ENCODE measurements at regions not wholly inside any gene's neighbourhood (a gene's known extent, or its start where the extent isn't known, plus 50 kb on each side); places are given as distances from the start of the nearest gene placed in this dataset.

DNA sequence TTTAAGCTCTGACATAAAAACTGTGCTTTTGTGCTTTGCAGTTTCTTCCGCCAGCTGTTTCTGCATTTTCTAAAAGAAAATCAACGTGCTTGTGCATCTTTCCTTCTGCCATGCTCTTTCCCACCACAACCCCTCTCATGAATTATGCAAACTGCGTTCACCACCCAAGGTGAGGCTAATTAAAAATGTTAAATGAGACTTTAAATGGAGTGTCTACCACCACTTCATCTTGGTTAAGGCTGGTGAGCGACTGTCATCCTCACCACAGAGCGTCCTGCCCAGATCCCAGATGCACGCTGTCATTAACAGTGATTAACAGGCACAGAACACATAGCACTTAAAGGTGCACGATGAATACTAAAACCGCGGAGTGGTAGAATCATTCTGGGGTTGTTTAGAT is 250.5 kb upstream of the RAB6C start:
- DNase-seq (ENCODE audit: low read depth, low spot score): no peak

DNA sequence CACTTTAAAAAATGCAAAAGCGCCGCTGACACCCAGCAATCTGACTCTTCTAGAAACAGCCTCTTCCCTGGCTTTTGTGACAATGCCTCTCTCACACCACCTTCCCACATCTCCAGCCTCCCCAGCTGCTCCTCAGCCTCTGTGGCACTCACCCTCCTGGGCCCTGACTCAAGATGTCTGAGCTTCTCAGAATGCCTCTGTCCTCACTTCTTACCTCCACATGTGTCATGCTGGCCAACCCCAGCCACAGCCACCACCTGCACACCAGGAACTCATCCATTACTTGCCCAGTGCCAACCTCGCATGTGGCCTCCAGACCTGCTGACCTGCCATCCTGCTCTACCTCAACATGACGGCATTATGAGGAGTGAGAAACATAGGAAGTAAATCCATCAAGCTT is 249.8 kb upstream of the RAB6C start:
- DNase-seq (ENCODE audit: low read depth, low spot score): no peak

DNA sequence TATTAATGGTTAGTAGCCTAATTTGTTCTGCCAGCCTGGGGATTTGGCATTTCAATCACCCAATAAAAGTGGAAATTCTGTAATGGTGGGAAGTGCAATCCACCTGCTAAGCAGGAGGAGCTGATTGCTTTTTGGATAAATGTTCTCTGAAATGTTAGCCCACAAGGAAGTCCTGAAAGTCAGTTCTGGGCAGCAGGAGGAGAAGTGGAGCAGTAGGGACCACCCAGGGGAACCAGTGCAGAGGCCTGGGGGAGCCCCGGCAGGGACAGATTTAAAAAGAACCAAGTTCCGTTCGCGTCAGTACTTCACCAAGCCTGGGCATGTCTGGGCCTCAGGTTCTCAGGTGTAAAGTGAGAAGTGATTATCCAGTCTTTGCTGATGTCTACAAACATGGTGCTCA is 248.5 kb upstream of the RAB6C start:
- no peak for DNase-seq (ENCODE audit: low read depth, low spot score)

DNA sequence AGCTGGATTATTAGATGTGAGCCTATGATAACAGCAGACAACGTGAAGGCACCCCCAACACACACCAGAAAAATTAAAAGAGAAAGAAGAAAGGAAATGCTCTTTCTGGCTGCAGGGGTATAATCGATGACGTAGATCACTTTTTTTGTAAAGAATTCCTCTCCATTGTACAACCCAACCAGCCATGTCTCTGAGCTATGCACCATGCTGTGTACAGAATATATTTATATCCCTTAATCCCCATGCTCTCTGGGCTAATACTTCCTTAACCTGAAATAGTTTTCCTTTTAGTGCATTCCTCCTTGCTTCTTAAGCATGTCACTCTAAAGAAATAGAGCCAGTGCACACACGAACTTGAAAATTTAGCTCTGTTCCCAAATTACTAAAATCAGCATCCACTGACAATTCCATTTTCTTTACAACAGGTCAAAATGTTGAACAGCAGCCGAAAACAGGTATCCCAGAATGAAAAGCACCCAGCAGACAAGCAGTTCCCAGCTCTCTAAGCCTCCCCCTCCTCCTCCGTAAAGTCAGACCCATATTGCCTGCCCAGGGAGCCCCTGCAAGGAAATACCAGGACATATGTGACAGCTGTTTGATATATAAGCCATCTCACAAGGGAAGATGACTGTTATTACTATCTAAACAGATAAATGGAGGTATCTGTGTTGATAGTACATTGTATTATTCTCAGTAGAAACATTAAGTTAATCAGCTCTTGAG is 247.4 kb upstream of the RAB6C start:
- no peak for DNase-seq (ENCODE audit: low read depth, low spot score)

DNA sequence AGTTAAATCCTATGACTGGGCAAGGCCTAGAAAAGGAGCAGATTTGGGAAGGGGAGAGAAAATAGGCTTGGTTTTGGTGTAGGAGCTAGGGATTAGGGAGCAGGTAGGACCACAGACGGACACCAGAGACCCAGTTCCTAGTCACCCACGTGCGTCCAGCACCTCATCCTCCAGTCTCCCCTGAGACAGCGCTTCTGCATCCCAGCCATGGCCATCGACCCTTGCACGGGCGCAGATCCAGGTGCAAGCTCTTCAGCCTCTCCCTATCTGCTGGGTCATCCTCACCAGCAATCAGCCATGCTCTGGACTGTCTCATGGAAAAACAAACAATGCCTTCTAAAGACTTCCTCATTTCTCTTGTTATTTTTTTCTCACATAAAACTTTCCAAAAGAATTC is 246.8 kb upstream of the RAB6C start:
- DNase-seq (ENCODE audit: low read depth, low spot score): no peak

DNA sequence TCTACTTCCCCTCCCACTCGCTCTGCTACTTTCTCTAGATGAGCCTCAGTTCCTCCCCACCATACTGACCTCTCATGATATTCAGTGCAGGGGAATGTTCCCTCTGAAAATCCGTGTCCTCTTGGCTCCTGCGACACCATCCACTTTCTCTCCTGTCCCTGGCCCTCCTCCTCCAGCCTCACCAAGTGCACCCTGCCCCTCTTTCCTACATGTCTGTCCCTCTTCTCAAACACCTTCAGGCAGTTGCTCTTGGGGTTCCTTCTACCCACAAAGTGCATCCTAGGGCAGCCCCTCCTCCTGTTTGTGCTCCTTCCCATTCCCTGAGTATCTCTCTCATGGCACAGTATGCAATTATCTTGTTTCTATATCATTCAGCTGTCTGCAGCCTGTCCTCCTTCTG is 246.4 kb upstream of the RAB6C start:
- no peak for DNase-seq (ENCODE audit: low read depth, low spot score)

- DNase-seq (ENCODE audit: low read depth, low spot score): no peak
Observed at GRCh38 chr2:129733579-129733978, 245.9 kb upstream of the RAB6C start.

DNA sequence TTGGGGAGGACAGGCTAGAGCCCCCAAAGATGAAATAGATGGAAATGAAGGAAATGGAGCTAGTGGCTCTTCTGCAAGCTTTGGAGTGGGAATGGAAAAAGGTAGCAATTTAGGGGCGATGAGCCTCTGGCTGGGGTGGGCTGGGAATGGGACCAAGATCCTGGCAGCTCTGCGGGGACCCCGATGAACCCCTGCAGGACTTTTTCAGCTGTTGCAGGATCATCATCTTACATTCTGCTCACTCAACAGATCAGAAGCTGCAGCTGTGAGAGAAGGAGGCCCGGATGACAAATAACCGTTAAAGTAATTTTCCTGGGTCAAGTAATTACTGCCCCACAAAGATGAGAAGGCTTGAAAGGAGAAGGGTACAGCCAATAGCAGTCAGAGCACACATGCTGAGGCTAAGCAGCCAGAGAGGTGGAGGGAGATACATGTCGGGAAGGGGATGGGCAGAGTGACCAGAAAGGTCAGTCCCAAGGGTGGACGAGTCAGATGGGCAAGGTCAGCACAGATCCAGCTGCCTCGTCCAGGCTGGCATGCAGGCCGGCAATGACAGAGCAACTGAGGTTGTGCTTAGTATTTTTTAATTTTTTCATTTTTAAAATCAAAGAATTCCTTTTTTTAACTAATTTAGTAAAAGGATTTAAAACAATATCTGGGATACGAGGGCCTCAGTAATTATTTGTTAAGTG is 245.0 kb upstream of the RAB6C start:
- no peak for DNase-seq (ENCODE audit: low read depth, low spot score)

DNA sequence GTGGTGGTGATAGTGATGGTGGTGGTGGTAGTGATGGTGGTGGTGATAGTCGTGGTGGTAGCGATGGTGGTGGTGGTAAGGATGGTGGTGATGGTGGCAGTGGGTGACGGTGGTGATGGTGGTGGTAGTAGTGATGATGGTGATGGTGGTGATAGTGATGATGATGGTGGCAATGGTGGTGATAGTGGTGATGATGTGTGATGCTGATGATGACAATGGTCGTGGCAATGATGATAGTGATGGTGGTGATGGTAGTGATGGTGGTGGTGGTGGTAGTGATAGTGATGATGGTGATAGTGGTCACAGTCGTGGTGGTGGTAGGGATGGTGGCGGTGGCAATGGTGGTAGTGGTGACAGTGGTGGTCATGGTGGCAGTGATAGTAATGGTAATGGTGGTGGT is 243.9 kb upstream of the RAB6C start:
- DNase-seq (ENCODE audit: low read depth, low spot score): no peak

DNA sequence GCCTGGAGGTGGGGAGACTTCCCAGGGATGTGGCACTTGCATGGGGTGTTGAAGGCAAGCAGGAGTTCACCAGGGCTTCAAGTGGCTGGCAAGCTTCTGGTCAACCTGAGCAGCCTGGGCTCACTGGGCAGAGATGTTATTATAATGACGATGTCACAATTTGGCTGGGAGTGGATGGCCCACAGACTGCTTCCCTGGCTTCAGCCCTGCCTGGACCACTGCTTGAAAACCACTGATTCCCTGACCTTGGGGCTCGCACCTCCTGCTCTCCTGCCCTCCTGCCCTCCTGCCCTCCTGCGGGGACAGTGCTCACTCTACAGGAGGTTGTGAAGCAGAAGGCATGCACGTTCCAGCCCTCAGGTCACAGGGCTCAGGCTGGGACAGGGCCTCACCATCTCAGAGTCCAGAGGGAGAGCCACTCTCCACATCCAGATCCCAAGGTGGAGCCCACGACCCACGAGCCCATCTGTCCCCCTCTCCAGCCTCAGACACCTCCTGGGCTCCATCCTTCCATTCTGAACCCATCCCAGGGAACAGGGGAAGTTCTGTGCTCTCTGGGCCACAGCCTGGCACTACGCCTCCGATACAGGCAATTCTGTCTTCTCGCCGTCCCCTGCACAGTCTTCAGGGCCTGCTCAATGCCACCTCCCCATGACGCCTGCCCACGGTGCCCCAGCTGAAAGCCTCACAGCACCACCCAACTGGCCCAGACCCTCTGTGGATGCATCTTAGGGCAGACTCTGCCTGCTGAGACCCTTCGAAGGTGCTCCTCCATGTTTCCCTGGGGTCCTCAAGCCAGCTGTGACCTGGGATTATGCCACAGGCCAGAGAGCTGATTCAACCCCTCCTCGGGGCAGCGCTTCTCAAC is 241.6 kb upstream of the RAB6C start:
- DNase-seq (ENCODE audit: low read depth, low spot score): no peak

DNA sequence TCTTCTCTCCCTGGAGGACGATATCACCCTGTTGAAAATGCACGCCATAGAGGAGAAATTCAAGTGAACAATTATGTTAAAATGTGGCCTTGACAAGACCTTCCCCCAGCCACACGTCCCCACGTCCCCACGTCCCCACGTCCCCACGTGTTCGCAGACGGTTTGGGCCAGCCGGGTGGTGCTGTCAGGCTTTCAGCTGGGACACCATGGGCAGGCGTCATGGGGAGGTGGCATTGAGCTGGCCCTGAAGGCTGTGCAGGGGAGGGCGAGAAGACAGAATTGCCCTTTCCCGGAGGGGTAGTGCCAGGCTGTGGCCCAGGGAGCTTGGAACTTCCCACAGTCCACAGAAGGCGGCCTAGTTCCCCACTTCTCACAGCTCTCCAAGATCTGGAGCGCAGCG is 240.7 kb upstream of the RAB6C start:
- no peak for DNase-seq (ENCODE audit: low read depth, low spot score)

GRCh38 chr2:129740504-129740903 is 239.0 kb upstream of the RAB6C start:
- DNase-seq (ENCODE audit: low read depth, low spot score): no peak

DNA sequence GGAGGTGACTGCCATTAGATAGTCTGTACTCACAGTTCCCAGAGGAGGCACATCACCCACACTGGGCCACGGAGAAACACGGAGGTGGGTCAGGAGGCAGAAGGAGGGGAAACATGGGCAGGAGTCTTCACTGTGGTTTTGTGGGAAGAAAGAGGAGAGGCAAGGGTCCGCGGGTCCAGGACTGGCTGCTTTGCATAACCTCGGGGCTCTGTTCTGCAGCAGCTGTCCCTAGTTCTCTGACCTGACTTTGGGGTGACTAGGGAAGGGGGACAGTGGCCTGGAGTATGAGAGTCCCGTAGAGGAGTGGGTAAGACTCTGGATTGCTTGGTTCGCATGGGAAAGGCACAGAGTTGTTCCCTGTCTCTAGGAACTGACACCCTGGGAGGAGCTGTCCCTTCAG is 238.3 kb upstream of the RAB6C start:
- no peak for DNase-seq (ENCODE audit: low read depth, low spot score)

DNA sequence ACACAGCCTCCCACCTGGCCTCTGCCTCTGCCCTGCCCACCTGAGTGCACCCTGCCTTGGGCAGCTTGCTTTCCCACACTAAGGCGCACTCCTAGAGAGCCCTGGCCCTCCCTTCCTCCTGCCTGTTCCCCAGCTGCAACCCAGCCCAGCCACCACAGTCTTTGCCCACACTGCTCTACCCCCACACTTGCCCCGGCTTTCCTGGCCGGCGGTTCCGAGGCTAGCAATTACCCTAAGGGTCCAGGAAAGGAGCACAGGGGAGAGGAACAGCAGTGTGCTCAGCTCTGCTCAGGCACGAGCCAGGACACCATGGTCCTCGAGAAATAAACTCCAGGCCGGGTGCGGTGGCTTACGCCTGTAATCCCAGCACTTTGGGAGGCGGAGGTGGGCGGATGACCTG is 237.8 kb upstream of the RAB6C start:
- no peak for DNase-seq (ENCODE audit: low read depth, low spot score)

DNA sequence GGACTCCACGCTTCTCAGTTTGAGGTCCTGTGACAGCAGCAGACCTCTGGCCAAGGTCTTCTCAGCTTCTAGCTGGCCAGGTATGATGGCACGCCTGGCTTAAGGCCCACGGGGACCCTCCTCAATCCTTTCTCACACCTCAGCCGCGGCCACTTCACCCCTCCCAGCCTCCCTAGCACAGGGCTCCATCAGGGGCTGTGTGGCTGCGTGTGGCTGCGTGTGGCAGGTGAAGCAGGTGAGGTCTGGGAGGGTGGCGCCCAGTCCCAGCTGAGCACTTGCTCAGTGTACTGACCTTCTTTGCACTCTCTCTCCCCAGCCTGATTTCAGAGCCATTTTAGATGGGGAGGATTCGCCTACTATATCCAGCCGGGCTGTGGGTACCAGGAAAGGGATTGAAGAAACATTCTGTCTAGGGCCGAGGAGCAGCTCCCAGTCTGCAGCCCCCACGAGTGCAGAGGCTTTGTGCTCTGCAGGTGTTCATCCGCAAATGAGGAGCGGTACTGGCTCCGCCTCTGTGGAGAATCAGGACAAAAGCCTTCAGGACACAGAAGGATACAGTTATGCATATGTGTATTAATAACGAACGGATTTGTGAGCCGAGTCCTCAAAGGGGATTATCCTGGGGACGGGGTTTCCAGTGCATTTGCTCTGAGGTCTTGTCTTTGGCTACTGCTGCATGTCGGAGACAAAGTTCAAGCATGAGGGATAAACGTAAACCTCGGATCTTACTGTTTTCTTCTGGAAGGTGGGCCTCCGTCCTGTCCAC is 236.9 kb upstream of the RAB6C start:
- no peak for DNase-seq (ENCODE audit: low read depth, low spot score)

DNA sequence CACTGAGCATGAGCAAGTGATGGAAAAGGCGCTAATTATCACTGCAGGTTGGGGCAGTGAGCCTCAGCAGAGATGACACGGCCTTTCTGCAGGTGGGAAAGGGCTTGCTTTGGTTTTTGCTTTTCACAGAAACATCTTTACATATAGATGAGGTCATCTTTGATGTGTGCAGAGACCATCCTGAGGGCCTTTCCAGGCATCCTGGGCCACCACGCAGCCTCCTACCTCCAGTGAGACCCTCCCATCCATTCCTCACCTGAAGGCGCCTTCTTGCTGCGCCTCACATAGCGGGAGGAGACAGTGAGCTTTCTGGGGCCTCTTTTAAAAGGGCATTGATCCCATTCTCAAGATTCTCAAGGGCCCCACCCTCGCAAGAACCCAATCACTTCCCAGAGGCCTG is 235.3 kb upstream of the RAB6C start:
- no peak for DNase-seq (ENCODE audit: low read depth, low spot score)

GRCh38 chr2:129744649-129745048 is 234.8 kb upstream of the RAB6C start:
- no peak for DNase-seq (ENCODE audit: low read depth, low spot score)

DNA sequence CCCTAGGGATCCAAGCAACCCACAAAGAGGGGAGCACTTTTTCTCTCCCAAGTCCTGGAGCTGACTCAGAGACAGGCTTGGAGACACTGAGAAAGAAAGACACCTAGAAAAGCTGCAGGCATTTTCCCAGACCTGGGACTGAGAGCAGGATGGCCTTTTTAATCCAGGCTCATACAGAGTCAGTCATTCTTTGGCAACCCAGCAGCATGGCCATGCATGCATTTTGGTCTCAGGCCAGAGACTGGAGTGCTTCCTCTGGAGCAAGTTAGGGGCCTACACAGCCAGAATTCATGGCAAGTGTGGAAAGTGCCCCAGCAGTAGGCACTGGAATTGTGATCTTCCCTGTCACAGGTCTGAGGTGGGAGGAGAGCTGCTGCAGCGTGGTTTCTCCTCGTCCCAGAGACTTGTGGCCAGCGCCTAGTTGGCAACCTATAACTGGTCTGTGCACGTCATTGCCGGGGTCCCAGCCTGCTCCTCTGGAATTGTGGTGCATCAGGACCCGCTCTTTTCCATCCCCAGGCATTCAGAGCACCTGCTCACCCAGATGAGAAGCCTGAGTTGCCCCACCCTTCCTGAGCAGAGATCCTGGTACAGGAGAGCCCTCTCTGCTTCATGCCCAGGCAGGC is 231.9 kb upstream of the RAB6C start:
- DNase-seq (ENCODE audit: low read depth, low spot score): no peak

GRCh38 chr2:129748250-129748649 is 231.2 kb upstream of the RAB6C start:
- no peak for DNase-seq (ENCODE audit: low read depth, low spot score)

DNA sequence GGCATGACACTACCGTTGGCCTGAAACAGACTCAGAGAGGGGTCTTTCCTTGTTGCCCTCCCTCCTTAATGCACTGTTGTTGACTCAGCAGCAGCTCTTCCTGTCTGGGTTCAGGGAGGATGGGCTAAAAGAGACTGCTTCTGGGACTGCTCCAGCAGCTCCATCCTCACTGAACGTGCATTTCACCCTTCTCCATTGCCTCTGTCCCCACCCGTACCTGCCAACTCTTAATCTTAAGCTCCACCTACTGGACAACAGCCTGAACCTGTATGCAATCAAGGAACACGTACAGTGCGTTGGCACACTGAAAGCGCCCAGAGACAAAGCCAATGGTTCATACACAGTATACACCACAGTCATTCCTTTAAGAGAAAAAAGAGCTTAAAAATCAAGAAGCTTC is 230.8 kb upstream of the RAB6C start:
- DNase-seq (ENCODE audit: low read depth, low spot score): no peak

DNA sequence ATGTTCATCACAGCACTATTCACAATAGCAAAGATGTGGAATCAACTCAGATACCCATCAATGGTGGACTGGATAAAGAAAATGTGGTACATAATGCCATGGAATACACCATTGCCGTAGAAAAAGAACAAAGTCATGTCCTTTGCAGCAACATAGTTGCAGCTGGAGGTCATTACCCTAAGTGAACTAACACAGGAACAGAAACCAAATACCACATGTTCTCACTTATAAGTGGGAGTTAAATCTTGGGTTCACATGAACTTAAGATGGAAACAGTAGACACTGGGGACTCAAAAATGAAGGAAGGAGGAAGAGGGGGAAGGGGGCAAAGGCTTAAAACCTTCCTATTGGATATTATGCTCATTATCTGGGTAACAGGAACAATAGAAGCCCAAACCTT is 228.1 kb upstream of the RAB6C start:
- DNase-seq (ENCODE audit: low read depth, low spot score): no peak
